Right atrium auricular region (tissue), 2 donors: ENCODE measurements at regions not wholly inside any gene's neighbourhood (a gene's known extent, or its start where the extent isn't known, plus 50 kb on each side); places are given as distances from the start of the nearest gene placed in this dataset.

Experiments used
- DNase-seq: peaks from one replicate; pipeline ENCODE4 v3.0.0-alpha.2; 2019; ENCODE audit warnings: low spot score
- H3K27ac ChIP-seq, 2 donors: fragments of 200-600 bp; sonication (generic); 1 replicate in 1 of 2; 2 replicates in 1 of 2; pipeline ENCODE4 v1.5.1; 2016 to 2019
- H3K27me3 ChIP-seq, 2 donors: fragments of 200-600 bp; sonication (generic); one replicate each; pipeline versions ENCODE4 v1.5.1 to v1.6.0; 2017 to 2019
- H3K36me3 ChIP-seq: fragments of 200-600 bp; sonication (generic); one replicate; pipeline ENCODE4 v1.5.1; 2016
- H3K4me1 ChIP-seq, 2 donors: fragments of 200-600 bp; sonication (generic); one replicate each; pipeline versions ENCODE4 v1.5.1 to v1.6.0; 2017 to 2019
- H3K4me3 ChIP-seq, 2 donors: fragments of 200-600 bp; sonication (generic); 1 replicate in 1 of 2; 2 replicates in 1 of 2; pipeline ENCODE4 v1.5.1; 2017 to 2019; ENCODE audit warnings: mild to moderate bottlenecking in 1 of 2, moderate library complexity in 1 of 2
- H3K9me3 ChIP-seq, 2 donors: fragments of 200-600 bp; sonication (generic); one replicate each; pipeline ENCODE4 v1.5.1; 2019
- CTCF ChIP-seq, 2 donors: fragments of 200-600 bp; sonication (generic); IDR thresholded peaks; one replicate each; pipeline ENCODE4 v1.5.1; 2019; ENCODE audit warnings: antibody characterized with exemption in 2 of 2

GRCh38 chr11:82356316-82356715, 377.3 kb downstream of the FAM181B start:
- Histone ChIP-seq H3K27ac (no peak overlapping the region), H3K36me3 (no peaks in the 10 kb centered on the region), H3K9me3 (peaks cover 0 to 4% of the 10 kb centered on the region in 2 donors), H3K4me1 (no peaks in the 10 kb centered on the region), H3K27me3 (no peaks in the 10 kb centered on the region), H3K4me3 (no peak overlapping the region)
- TF ChIP-seq CTCF (IDR thresholded peaks at IDR 0.05) = no peak
- no peak for DNase-seq

- no peak for DNase-seq
- Histone ChIP-seq H3K27me3 (no peaks in the 10 kb centered on the region), H3K27ac (no peak overlapping the region), H3K4me3 (no peak overlapping the region), H3K36me3 (no peaks in the 10 kb centered on the region), H3K4me1 (no peaks in the 10 kb centered on the region), H3K9me3 (peaks cover 0 to 4% of the 10 kb centered on the region in 2 donors)
- no peak for TF ChIP-seq CTCF (IDR thresholded peaks at IDR 0.05)
Measured at GRCh38 chr11:82355313-82355823, 378.3 kb downstream of the FAM181B start.

- H3K4me1 ChIP-seq = no peaks in the 10 kb centered on the region
- no peak for TF ChIP-seq CTCF (IDR thresholded peaks at IDR 0.05)
- no peak for DNase-seq
Measured at GRCh38 chr11:82326853-82327252, 406.8 kb downstream of the FAM181B start.

GRCh38 chr11:82321206-82321605, 412.5 kb downstream of the FAM181B start:
- Histone ChIP-seq H3K36me3 (no peaks in the 10 kb centered on the region), H3K27me3 (no peaks in the 10 kb centered on the region), H3K27ac (no peak overlapping the region), H3K4me1 (no peaks in the 10 kb centered on the region), H3K4me3 (no peak overlapping the region), H3K9me3 (no peaks in the 10 kb centered on the region)
- DNase-seq = no peak
- no peak for TF ChIP-seq CTCF (IDR thresholded peaks at IDR 0.05)

More at GRCh38 chr11:82326853-82327252, 406.8 kb downstream of the FAM181B start:
- no peaks in the 10 kb centered on the region for H3K36me3 ChIP-seq
- H3K4me3 ChIP-seq = no peak overlapping the region
- no peaks in the 10 kb centered on the region for H3K9me3 ChIP-seq
- no peaks in the 10 kb centered on the region for H3K27me3 ChIP-seq
- H3K27ac ChIP-seq = no peak overlapping the region

- TF ChIP-seq CTCF (IDR thresholded peaks at IDR 0.05) = peak in 1 of 2 donors; percentile 54
- no peaks in the 10 kb centered on the region for H3K27me3 ChIP-seq
- DNase-seq = no peak
- H3K27ac ChIP-seq = no peak overlapping the region
- H3K36me3 ChIP-seq = no peaks in the 10 kb centered on the region
- no peak overlapping the region for H3K4me3 ChIP-seq
- H3K4me1 ChIP-seq = no peaks in the 10 kb centered on the region
- no peaks in the 10 kb centered on the region for H3K9me3 ChIP-seq
Measured at GRCh38 chr11:82315093-82315492, 418.6 kb downstream of the FAM181B start.

GRCh38 chr11:82308979-82309378, 424.7 kb downstream of the FAM181B start:
- Histone ChIP-seq H3K36me3 (no peaks in the 10 kb centered on the region), H3K27me3 (no peaks in the 10 kb centered on the region), H3K4me3 (no peak overlapping the region), H3K9me3 (no peaks in the 10 kb centered on the region), H3K27ac (peak overlapping the region in 1 of 2 donors; percentile 10), H3K4me1 (no peaks in the 10 kb centered on the region)
- no peak for DNase-seq
- no peak for TF ChIP-seq CTCF (IDR thresholded peaks at IDR 0.05)
